HepG2 (cell line): ENCODE measurements at regions not wholly inside any gene's neighbourhood (a gene's known extent, or its start where the extent isn't known, plus 50 kb on each side); places are given as distances from the start of the nearest gene placed in this dataset.

Experiments
- MTF1 ChIP-seq: sonication (generic); formaldehyde crosslinking; IDR thresholded peaks from 2 replicates; pipeline ENCODE4 v1.5.0; 2020; ENCODE audit warnings: missing genetic modification reagents
- PTBP1 ChIP-seq: fragments of 200-400 bp; formaldehyde crosslinking; IDR thresholded peaks from 2 replicates; pipeline ENCODE4 v1.6.1; 2018; ENCODE audit warnings: low read length, low read depth; ENCODE audit not compliant: poor library complexity, severe bottlenecking

DNA sequence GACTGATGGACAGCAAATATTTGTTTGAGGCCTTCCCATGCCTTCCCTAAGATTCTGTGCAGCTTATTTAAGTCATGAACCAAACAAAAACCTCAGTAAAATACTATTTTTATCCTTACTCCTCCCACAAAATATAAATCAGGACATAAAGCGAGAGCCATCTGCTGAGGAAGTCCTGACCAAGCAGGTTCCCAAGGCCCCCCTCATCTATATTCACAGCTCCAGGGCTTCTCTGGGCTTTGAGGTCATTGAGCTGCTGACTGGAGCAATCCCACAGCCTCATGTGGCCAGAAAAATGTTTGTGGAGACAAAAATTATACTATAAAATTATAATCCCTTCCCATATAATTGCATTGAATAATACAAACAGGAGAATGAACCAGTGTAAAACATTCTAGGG lies 846.2 kb downstream of the ADGRL2 start:
- no peak for TF ChIP-seq PTBP1
- no peak for TF ChIP-seq MTF1
